Endothelial cell of umbilical vein (primary cell): ENCODE measurements at regions not wholly inside any gene's neighbourhood (a gene's known extent, or its start where the extent isn't known, plus 50 kb on each side); places are given as distances from the start of the nearest gene placed in this dataset.

Experiments used
- BruUV-seq: library from RNA; stranded (reverse); fragments of 400-500 nt; replicated peaks from 2 replicates; lab custom pipeline; 2021; lab: Mats Ljungman, UMichigan
- CTCF ChIA-PET: fragments of 300-600, 350-600 bp; sonication (Branson Sonifier 250); formaldehyde crosslinking; loops from one replicate; lab custom pipeline; 2021; ENCODE audit warnings: antibody characterized with exemption, inconsistent platforms; lab: Charles Lee
- POLR2A ChIA-PET: fragments of 300-600, 350-600 bp; sonication (Branson Sonifier 250); formaldehyde crosslinking; loops from one replicate; lab custom pipeline; 2021; ENCODE audit warnings: antibody characterized with exemption, inconsistent platforms; lab: Charles Lee
- DNase-seq: peaks from one replicate; pipeline ENCODE4 v3.0.0-alpha.2; 2011; ENCODE audit warnings: low read depth, low spot score
- FAIRE-seq: peaks from 2 replicates; lab custom pipeline; 2011; peaks lifted over from hg19 to GRCh38; lab: Jason Lieb, UNC
- H2AFZ ChIP-seq: 2 replicates; pipeline ENCODE4 v1.6.0; 2012; ENCODE audit warnings: low read depth, low read length, control low read depth, inconsistent platforms
- H3K27ac ChIP-seq: 2 replicates; pipeline ENCODE4 v1.5.1; 2011; ENCODE audit warnings: low read depth, mild to moderate bottlenecking, control low read depth, low read length, moderate library complexity; ENCODE audit not compliant: insufficient read depth
- H3K27me3 ChIP-seq, 2 experiments: 2 replicates each; pipeline versions ENCODE4 v1.6.0 to v1.6.1; 2011; ENCODE audit warnings: low read length in 2 of 2, mixed read lengths in 1 of 2; ENCODE audit not compliant: control insufficient read depth in 2 of 2, insufficient read depth in 2 of 2
- H3K36me3 ChIP-seq, 2 experiments: 2 replicates in 1 of 2; 3 replicates in 1 of 2; pipeline ENCODE4 v1.5.1; 2011; ENCODE audit warnings: low read length in 2 of 2, mild to moderate bottlenecking in 1 of 2, moderate library complexity in 1 of 2; ENCODE audit not compliant: control insufficient read depth in 2 of 2, insufficient read depth in 2 of 2; ENCODE audit errors: extremely low read depth in 1 of 2
- H3K4me1 ChIP-seq: 3 replicates; pipeline ENCODE4 v1.5.1; 2011; ENCODE audit warnings: mild to moderate bottlenecking, low read length; ENCODE audit not compliant: control insufficient read depth, insufficient read depth; ENCODE audit errors: extremely low read depth
- H3K4me2 ChIP-seq: 2 replicates; pipeline ENCODE4 v1.6.1; 2011; ENCODE audit warnings: low read length, control low read depth, mixed read lengths; ENCODE audit not compliant: insufficient read depth
- H3K4me3 ChIP-seq, 3 experiments: fragments of 200-600 bp in 1 of 3; sonication (generic), shearing (Covaris generic) in 1 of 3; replicated peaks in 1 of 3; 2 replicates each; pipeline ENCODE4 v1.5.1; 2011 to 2016; ENCODE audit warnings: control low read depth in 3 of 3, low read length in 3 of 3, mild to moderate bottlenecking in 2 of 3, inconsistent platforms in 1 of 3, low read depth in 1 of 3, moderate library complexity in 1 of 3; ENCODE audit not compliant: insufficient read depth in 1 of 3
- H3K79me2 ChIP-seq: 2 replicates; pipeline ENCODE4 v1.6.0; 2012; ENCODE audit warnings: low read length, inconsistent platforms; ENCODE audit not compliant: control insufficient read depth, insufficient read depth
- H3K9ac ChIP-seq: replicated peaks from 2 replicates; pipeline ENCODE3; 2011; ENCODE audit warnings: low read length, control low read depth; ENCODE audit not compliant: insufficient read depth; ENCODE audit errors: extremely low read depth
- H3K9me1 ChIP-seq: replicated peaks from 3 replicates; pipeline ENCODE4 v1.6.0; 2011; ENCODE audit warnings: mild to moderate bottlenecking, low read length; ENCODE audit not compliant: control insufficient read depth, insufficient read depth; ENCODE audit errors: extremely low read depth
- H3K9me3 ChIP-seq: replicated peaks from 2 replicates; pipeline ENCODE4 v1.5.1; 2012; ENCODE audit warnings: low read length, inconsistent platforms; ENCODE audit not compliant: control insufficient read depth, insufficient read depth
- H4K20me1 ChIP-seq: replicated peaks from 2 replicates; pipeline ENCODE3; 2011; ENCODE audit warnings: mild to moderate bottlenecking, low read length; ENCODE audit not compliant: control insufficient read depth, insufficient read depth; ENCODE audit errors: extremely low read depth
- CTCF ChIP-seq, 2 donors: IDR thresholded peaks; 1 replicate in 1 of 2; 2 replicates in 1 of 2; pipeline ENCODE4 v1.5.1; 2011; ENCODE audit warnings: low read length in 2 of 2, mild to moderate bottlenecking in 2 of 2, moderate library complexity in 2 of 2, control low read depth in 1 of 2, inconsistent platforms in 1 of 2, low read depth in 1 of 2; ENCODE audit not compliant: insufficient read depth in 1 of 2; ENCODE audit errors: extremely low read depth in 1 of 2
- EZH2 ChIP-seq: IDR thresholded peaks from 2 replicates; pipeline ENCODE4 v1.6.1; 2012; ENCODE audit warnings: borderline replicate concordance, low read depth, mild to moderate bottlenecking, moderate library complexity, low read length, inconsistent platforms; ENCODE audit not compliant: severe bottlenecking
- FOS ChIP-seq: IDR thresholded peaks from 2 replicates; pipeline ENCODE4 v1.6.1; 2011; ENCODE audit warnings: mild to moderate bottlenecking, low read length, moderate library complexity, borderline replicate concordance; ENCODE audit not compliant: insufficient read depth
- GATA2 ChIP-seq: IDR thresholded peaks from 2 replicates; pipeline ENCODE4 v1.7.0; 2011; ENCODE audit warnings: low read depth, mild to moderate bottlenecking, moderate library complexity, mixed read lengths, low read length; ENCODE audit not compliant: insufficient read length, insufficient read depth
- JUN ChIP-seq: IDR thresholded peaks from 2 replicates; pipeline ENCODE4 v1.6.1; 2011; ENCODE audit warnings: borderline replicate concordance, low read depth; ENCODE audit not compliant: insufficient read length, insufficient read depth
- MAX ChIP-seq: IDR thresholded peaks from 2 replicates; pipeline ENCODE4 v1.6.1; 2011; ENCODE audit not compliant: insufficient read depth, insufficient read length
- MYC ChIP-seq: IDR thresholded peaks from one replicate; pipeline ENCODE4 v1.6.1; 2011; ENCODE audit warnings: mild to moderate bottlenecking, low read depth, low read length
- POLR2A ChIP-seq: IDR thresholded peaks from 2 replicates; pipeline ENCODE4 v1.6.1; 2012; ENCODE audit warnings: low read depth, mild to moderate bottlenecking, control low read depth, low read length
- POLR2AphosphoS5 ChIP-seq: IDR thresholded peaks from 2 replicates; pipeline ENCODE4 v1.6.1; 2012; ENCODE audit warnings: low read depth, mild to moderate bottlenecking, control low read depth, low read length, moderate library complexity; ENCODE audit not compliant: insufficient read depth
- dilution Hi-C: fragments of 300-500 bp; cut with MboI; formaldehyde crosslinking; loops from one replicate; pipeline ENCODE4 v1.15.0; 2019; ENCODE audit warnings: low sequenced_read_pairs; ENCODE audit not compliant: extremely low pct_ligation_motif_present
- intact Hi-C: fragments of 100-400 bp; cut with micrococcal nuclease; formaldehyde crosslinking; loops from one replicate; pipeline ENCODE4 v1.10.0; 2022

GRCh38 chr1:71170925-71171324 is 90.1 kb upstream of the ZRANB2 start:
- H4K20me1 ChIP-seq = no peaks in the 10 kb centered on the region
- no peaks in the 10 kb centered on the region for H3K36me3 ChIP-seq
- H3K79me2 ChIP-seq = no peaks in the 10 kb centered on the region
- no peaks in the 10 kb centered on the region for H3K9me3 ChIP-seq
- no peak overlapping the region for H2AFZ ChIP-seq
- no peak overlapping the region for H3K4me3 ChIP-seq
- no peak overlapping the region for H3K4me2 ChIP-seq
- BruUV-seq = no TSS peak
- H3K27ac ChIP-seq = no peak overlapping the region
- no peak for FAIRE-seq
- POLR2A ChIA-PET = no interaction called here
- CTCF ChIA-PET = no interaction called here
- no peak overlapping the region for H3K9ac ChIP-seq
- no peaks in the 10 kb centered on the region for H3K9me1 ChIP-seq
- H3K4me1 ChIP-seq = no peaks in the 10 kb centered on the region
- no peak for DNase-seq
- TF ChIP-seq JUN = no peak
- TF ChIP-seq MAX = no peak
- TF ChIP-seq CTCF (IDR thresholded peaks at IDR 0.05; ENCODE audit: extremely low read depth in 1 of 2, insufficient read depth in 1 of 2, low read depth in 1 of 2, low read length in 2 of 2) = no peak
- no peak for TF ChIP-seq POLR2A
- no peak for TF ChIP-seq FOS
- no peak for TF ChIP-seq POLR2AphosphoS5
- no peak for TF ChIP-seq EZH2
- TF ChIP-seq GATA2 = no peak
- no peak for TF ChIP-seq MYC
- intact Hi-C loops = no loop called here
- H3K27me3 ChIP-seq = no peaks in the 10 kb centered on the region
- dilution Hi-C loops = no loop called here
